Gastroesophageal sphincter (tissue), 4 donors: ENCODE measurements at regions not wholly inside any gene's neighbourhood (a gene's known extent, or its start where the extent isn't known, plus 50 kb on each side); places are given as distances from the start of the nearest gene placed in this dataset.

Source experiments
- ATAC-seq: fragments of 150-250 bp; one replicate; pipeline ENCODE4 v1.9.1; 2016; ENCODE audit warnings: mild to moderate bottlenecking, moderate library complexity
- H3K27ac ChIP-seq, 4 donors: fragments of 200-600 bp; sonication (generic) in 3 of 4; 1 replicate in 3 of 4; 2 replicates in 1 of 4; pipeline ENCODE4 v1.5.1; 2016 to 2019
- H3K27me3 ChIP-seq: fragments of 200-600 bp; sonication (generic); one replicate; pipeline ENCODE4 v1.5.1; 2019
- H3K36me3 ChIP-seq, 2 donors: fragments of 200-600 bp; sonication (generic); one replicate each; pipeline ENCODE4 v1.5.1; 2019; ENCODE audit warnings: control low read depth in 1 of 2
- H3K4me1 ChIP-seq, 3 donors: fragments of 200-600 bp; sonication (generic); 1 replicate in 2 of 3; 2 replicates in 1 of 3; pipeline ENCODE4 v1.5.1; 2016 to 2019; ENCODE audit warnings: control low read depth in 2 of 3
- H3K4me3 ChIP-seq, 2 donors: fragments of 200-600 bp; sonication (generic); one replicate each; pipeline ENCODE4 v1.5.1; 2019; ENCODE audit warnings: mild to moderate bottlenecking in 1 of 2, moderate library complexity in 1 of 2
- H3K9me3 ChIP-seq, 3 donors: fragments of 200-600 bp; sonication (generic); one replicate each; pipeline ENCODE4 v1.5.1; 2017 to 2019; ENCODE audit warnings: control low read depth in 2 of 3
- CTCF ChIP-seq, 4 experiments: fragments of 200-600 bp in 2 of 4; fragments of 450-650 bp in 2 of 4; sonication (generic) in 1 of 4; IDR thresholded peaks; one replicate each; pipeline ENCODE4 v1.5.1; 2017 to 2019; ENCODE audit warnings: antibody characterized with exemption in 4 of 4, mild to moderate bottlenecking in 2 of 4, moderate library complexity in 2 of 4
- EP300 ChIP-seq: sonication (generic); formaldehyde crosslinking; IDR thresholded peaks from one replicate; pipeline ENCODE4 v1.6.1; 2017; ENCODE audit warnings: antibody characterized with exemption, mild to moderate bottlenecking
- POLR2A ChIP-seq, 2 donors: fragments of 450-650 bp; IDR thresholded peaks; one replicate each; pipeline ENCODE4 v1.6.1; 2017; ENCODE audit warnings: antibody characterized with exemption in 2 of 2, mild to moderate bottlenecking in 2 of 2, moderate library complexity in 1 of 2
- POLR2AphosphoS5 ChIP-seq: sonication (generic); formaldehyde crosslinking; IDR thresholded peaks from one replicate; pipeline ENCODE4 v1.6.1; 2017; ENCODE audit warnings: antibody characterized with exemption
- WGBS, 2 donors: methylation state at CpG; one replicate each; pipeline ENCODE4 v1.1.5; 2018; ENCODE audit warnings: low coverage in 1 of 2; 5-methylcytosine and 5-hydroxymethylcytosine counted together

- no peak for ATAC-seq
- WGBS, 2 donors = 53 to 83% methylated on average over 1 to 2 of the region's 2 CpGs
- Histone ChIP-seq H3K36me3 (no peaks in the 10 kb centered on the region), H3K9me3 (no peaks in the 10 kb centered on the region), H3K4me3 (no peak overlapping the region), H3K27ac (no peak overlapping the region), H3K27me3 (no peaks in the 10 kb centered on the region), H3K4me1 (no peaks in the 10 kb centered on the region)
- no peak for TF ChIP-seq CTCF (IDR thresholded peaks at IDR 0.05)
- TF ChIP-seq EP300 = no peak
- no peak for TF ChIP-seq POLR2A (IDR thresholded peaks at IDR 0.05)
- TF ChIP-seq POLR2AphosphoS5 = no peak
Observed at GRCh38 chr2:181241366-181241765, 215.8 kb upstream of the ITGA4 start.

GRCh38 chr2:181241797-181242196, 215.4 kb upstream of the ITGA4 start:
- no peak overlapping the region for H3K27ac ChIP-seq
- no peaks in the 10 kb centered on the region for H3K27me3 ChIP-seq
- no peak overlapping the region for H3K4me3 ChIP-seq
- no peak for TF ChIP-seq EP300
- TF ChIP-seq POLR2A (IDR thresholded peaks at IDR 0.05) = no peak
- no peak for TF ChIP-seq CTCF (IDR thresholded peaks at IDR 0.05)
- no peak for TF ChIP-seq POLR2AphosphoS5
- WGBS, 2 donors = 70 to 82% methylated on average over 2 of the region's 2 CpGs
- H3K36me3 ChIP-seq = no peaks in the 10 kb centered on the region
- no peaks in the 10 kb centered on the region for H3K9me3 ChIP-seq
- ATAC-seq = no peak
- no peaks in the 10 kb centered on the region for H3K4me1 ChIP-seq

- ATAC-seq = no peak
- H3K27me3 ChIP-seq = no peaks in the 10 kb centered on the region
- H3K9me3 ChIP-seq = no peaks in the 10 kb centered on the region
- no peak overlapping the region for H3K4me3 ChIP-seq
- no peak overlapping the region for H3K27ac ChIP-seq
- no peak for TF ChIP-seq POLR2A (IDR thresholded peaks at IDR 0.05)
- TF ChIP-seq POLR2AphosphoS5 = no peak
- TF ChIP-seq CTCF (IDR thresholded peaks at IDR 0.05) = no peak
- no peak for TF ChIP-seq EP300
- WGBS, 2 donors = 74 to 100% methylated on average over 1 to 2 of the region's 2 CpGs
- H3K36me3 ChIP-seq = no peaks in the 10 kb centered on the region
- H3K4me1 ChIP-seq = no peaks in the 10 kb centered on the region
Observed at GRCh38 chr2:181242262-181242661, 214.9 kb upstream of the ITGA4 start.

GRCh38 chr2:181243319-181243718, 213.9 kb upstream of the ITGA4 start:
- Histone ChIP-seq H3K27me3 (no peaks in the 10 kb centered on the region), H3K27ac (no peak overlapping the region), H3K36me3 (no peaks in the 10 kb centered on the region), H3K4me3 (no peak overlapping the region), H3K9me3 (no peaks in the 10 kb centered on the region), H3K4me1 (no peaks in the 10 kb centered on the region)
- TF ChIP-seq POLR2AphosphoS5 (no peak), CTCF (IDR thresholded peaks at IDR 0.05) (no peak), POLR2A (IDR thresholded peaks at IDR 0.05) (no peak), EP300 (no peak)
- no peak for ATAC-seq

GRCh38 chr2:181250691-181251090, 206.5 kb upstream of the ITGA4 start:
- Histone ChIP-seq H3K9me3 (no peaks in the 10 kb centered on the region), H3K27me3 (no peaks in the 10 kb centered on the region), H3K4me3 (no peak overlapping the region), H3K36me3 (no peaks in the 10 kb centered on the region), H3K4me1 (no peaks in the 10 kb centered on the region), H3K27ac (no peak overlapping the region)
- WGBS, 2 donors = 80 to 91% methylated on average over 1 of the region's 1 CpG
- ATAC-seq = no peak
- TF ChIP-seq EP300 (no peak), CTCF (IDR thresholded peaks at IDR 0.05) (no peak), POLR2A (IDR thresholded peaks at IDR 0.05) (no peak), POLR2AphosphoS5 (no peak)
